GM12878 (cell line): ENCODE measurements at regions not wholly inside any gene's neighbourhood (a gene's known extent, or its start where the extent isn't known, plus 50 kb on each side); places are given as distances from the start of the nearest gene placed in this dataset.
"Not testable (repeated sequence)": the region's sequence is repeated elsewhere in the genome, so short reads cannot be mapped to it uniquely, and the experiment has no call there.

Experiments used
- ATAC-seq: fragments of 200-7000 bp; cut with Tn5 transposase; 3 replicates; pipeline ENCODE4 v1.9.1; 2020; ENCODE audit warnings: mild to moderate bottlenecking, moderate library complexity
- BruUV-seq: library from RNA; stranded (reverse); fragments of 400-500 nt; replicated peaks from 2 replicates; lab custom pipeline; 2021; lab: Mats Ljungman, UMichigan
- CTCF ChIA-PET: fragments of 300-600 bp; sonication (Branson Sonifier 250); formaldehyde crosslinking; extraction: SDS; loops from one replicate; lab custom pipeline; 2021; ENCODE audit warnings: inconsistent platforms; lab: Yijun Ruan, JAX
- POLR2A ChIA-PET: fragments of 350-600 bp; formaldehyde crosslinking; extraction: SDS; loops from one replicate; lab custom pipeline; 2021; ENCODE audit warnings: inconsistent platforms; lab: Charles Lee
- RAD21 ChIA-PET: fragments of 300-600 bp; sonication (Branson Sonifier 250); formaldehyde crosslinking; loops from one replicate; lab custom pipeline; 2023; ENCODE audit warnings: antibody characterized with exemption; ENCODE audit not compliant: unreplicated experiment; lab: Charles Lee
- SMC1A ChIA-PET: fragments of 300-600 bp; sonication (Branson Sonifier 250); formaldehyde crosslinking; loops from one replicate; lab custom pipeline; 2023; ENCODE audit not compliant: unreplicated experiment, uncharacterized antibody; lab: Charles Lee
- DNase-seq: peaks from one replicate; pipeline ENCODE4 v3.0.0-alpha.2; 2011; ENCODE audit warnings: low read depth, low spot score
- FAIRE-seq: peaks from 3 replicates; lab custom pipeline; 2011; peaks lifted over from hg19 to GRCh38; lab: Jason Lieb, UNC
- H2AFZ ChIP-seq: 2 replicates; pipeline ENCODE4 v1.6.0; 2011; ENCODE audit warnings: low read depth, low read length, control low read depth; ENCODE audit not compliant: control insufficient read depth
- H3K27ac ChIP-seq: 2 replicates; pipeline ENCODE4 v1.5.1; 2011; ENCODE audit warnings: control low read depth; ENCODE audit not compliant: control insufficient read depth, insufficient read depth
- H3K27me3 ChIP-seq, 2 experiments: replicated peaks in 1 of 2; 2 replicates each; pipeline versions ENCODE4 v1.6.0 to v1.6.1; 2011; ENCODE audit warnings: low read length in 1 of 2; ENCODE audit not compliant: control insufficient read depth in 2 of 2, insufficient read depth in 2 of 2
- H3K36me3 ChIP-seq, 2 experiments: 2 replicates each; pipeline ENCODE4 v1.5.1; 2011; ENCODE audit warnings: low read length in 1 of 2; ENCODE audit not compliant: control insufficient read depth in 2 of 2, insufficient read depth in 2 of 2
- H3K4me1 ChIP-seq: 2 replicates; pipeline ENCODE4 v1.6.1; 2011; ENCODE audit warnings: mild to moderate bottlenecking, low read length, moderate library complexity, mixed read lengths; ENCODE audit not compliant: control insufficient read depth, insufficient read depth
- H3K4me2 ChIP-seq: 2 replicates; pipeline ENCODE4 v1.6.0; 2011; ENCODE audit warnings: control low read depth; ENCODE audit not compliant: control insufficient read depth, insufficient read depth
- H3K4me3 ChIP-seq: fragments of 200-600 bp; sonication (generic); 2 replicates; pipeline ENCODE4 v1.5.1; 2016
- H3K79me2 ChIP-seq: 2 replicates; pipeline ENCODE4 v1.6.0; 2011; ENCODE audit warnings: low read length; ENCODE audit not compliant: control insufficient read depth, insufficient read depth
- H3K9ac ChIP-seq: 2 replicates; pipeline ENCODE4 v1.8.0; 2011; ENCODE audit warnings: low read length, control low read depth, mixed read lengths; ENCODE audit not compliant: control insufficient read depth, insufficient read depth
- H3K9me3 ChIP-seq: replicated peaks from 3 replicates; pipeline ENCODE4 v1.5.1; 2011; ENCODE audit warnings: mild to moderate bottlenecking, low read length; ENCODE audit not compliant: control insufficient read depth, insufficient read depth
- H4K20me1 ChIP-seq: 2 replicates; pipeline ENCODE4 v1.6.0; 2011; ENCODE audit not compliant: control insufficient read depth, insufficient read depth
- NFYB ChIP-seq: IDR thresholded peaks from 2 replicates; pipeline ENCODE4 v1.6.1; 2011; ENCODE audit warnings: low read depth, mild to moderate bottlenecking, low read length, improper control_type of control experiment, moderate library complexity; ENCODE audit not compliant: insufficient read depth
- WGBS: methylation state at CpG from one replicate; pipeline ENCODE4 v1.1.6; 2016; ENCODE audit warnings: low lambda C conversion rate; ENCODE audit not compliant: insufficient replicate concordance, insufficient coverage; ENCODE audit errors: missing lambda C conversion rate; 5-methylcytosine and 5-hydroxymethylcytosine counted together
- in situ Hi-C: fragments of 300-500 bp; cut with MboI; formaldehyde crosslinking; loops from 9 replicates; pipeline ENCODE4 v1.14.3; 2018; ENCODE audit warnings: mixed read lengths
- intact Hi-C: fragments of 100-400 bp; cut with micrococcal nuclease; formaldehyde crosslinking; loops from one replicate; pipeline ENCODE4 v1.14.2; 2022; ENCODE audit not compliant: unreplicated experiment

- in situ Hi-C loops, H3K27ac ChIP-seq, H2AFZ ChIP-seq, BruUV-seq, FAIRE-seq, CTCF ChIA-PET, DNase-seq, SMC1A ChIA-PET, RAD21 ChIA-PET, H3K9ac ChIP-seq, H3K4me1 ChIP-seq, ATAC-seq, H3K36me3 ChIP-seq, H3K27me3 ChIP-seq, intact Hi-C loops, H3K4me3 ChIP-seq, H3K9me3 ChIP-seq, H3K79me2 ChIP-seq, H4K20me1 ChIP-seq, H3K4me2 ChIP-seq, POLR2A ChIA-PET: not testable (repeated sequence)
- whole genome bisulfite sequencing = 90% methylated on average over 17 of the region's 17 CpGs
These were observed 103.3 kb upstream of the KMT2C start for GRCh38 chr7:152539190-152539495.

GRCh38 chr7:152538346-152539189 is 102.8 kb upstream of the KMT2C start:
- not testable (repeated sequence) for H2AFZ ChIP-seq, FAIRE-seq
- POLR2A ChIA-PET = interaction anchor here (0.7 kb wide), 1 partner anchor 385 kb away, joined by 6 read pairs; no protein-coding TSS in a partner anchor

More at GRCh38 chr7:152538346-152539189, 102.8 kb upstream of the KMT2C start:
- H3K4me2 ChIP-seq, H3K79me2 ChIP-seq, DNase-seq, H3K4me3 ChIP-seq, H4K20me1 ChIP-seq, H3K36me3 ChIP-seq, intact Hi-C loops, SMC1A ChIA-PET, RAD21 ChIA-PET, in situ Hi-C loops, H3K27ac ChIP-seq, H3K4me1 ChIP-seq, BruUV-seq, H3K9ac ChIP-seq, CTCF ChIA-PET, ATAC-seq, H3K9me3 ChIP-seq, H3K27me3 ChIP-seq: not testable (repeated sequence)
- 0 out of 2 replicates have a peak, but pooled peaks have one; percentile 30 for TF ChIP-seq NFYB
- WGBS = 85% methylated on average over 42 of the region's 46 CpGs
